Mesenchymal stem cell (in vitro differentiated cells and primary cell): ENCODE measurements at regions not wholly inside any gene's neighbourhood (a gene's known extent, or its start where the extent isn't known, plus 50 kb on each side); places are given as distances from the start of the nearest gene placed in this dataset.

ENCODE experiments used
- DNase-seq: peaks from one replicate; pipeline ENCODE4 v3.0.0-alpha.2; 2013
- H2AFZ ChIP-seq: one replicate; pipeline ENCODE4 v1.6.1; 2013; ENCODE audit warnings: low read depth, mild to moderate bottlenecking, control low read depth, inconsistent platforms, low read length, moderate library complexity
- H2AK5ac ChIP-seq: 2 replicates; pipeline ENCODE4 v1.6.1; 2013; ENCODE audit warnings: low read length, moderate library complexity, mild to moderate bottlenecking, inconsistent platforms; ENCODE audit not compliant: severe bottlenecking
- H2BK120ac ChIP-seq: one replicate; pipeline ENCODE4 v1.6.1; 2013; ENCODE audit warnings: low read depth, mild to moderate bottlenecking, inconsistent platforms, low read length, moderate library complexity
- H2BK12ac ChIP-seq, 2 experiments: one replicate each; pipeline ENCODE4 v1.6.1; 2013; ENCODE audit warnings: inconsistent platforms in 2 of 2, low read length in 2 of 2, mild to moderate bottlenecking in 2 of 2, moderate library complexity in 2 of 2, control low read depth in 1 of 2
- H2BK15ac ChIP-seq: one replicate; pipeline ENCODE4 v1.6.1; 2013; ENCODE audit warnings: mild to moderate bottlenecking, low read depth, inconsistent platforms; ENCODE audit not compliant: poor library complexity, severe bottlenecking
- H2BK5ac ChIP-seq: 2 replicates; pipeline ENCODE4 v1.6.1; 2013; ENCODE audit warnings: low read depth, mild to moderate bottlenecking, low read length, control low read depth, inconsistent platforms; ENCODE audit not compliant: poor library complexity, severe bottlenecking
- H3K14ac ChIP-seq, 2 experiments: one replicate each; pipeline ENCODE4 v1.6.1; 2013; ENCODE audit warnings: inconsistent platforms in 2 of 2, low read length in 2 of 2, control low read depth in 1 of 2, mild to moderate bottlenecking in 1 of 2, moderate library complexity in 1 of 2
- H3K18ac ChIP-seq, 2 experiments: one replicate each; pipeline ENCODE4 v1.6.1; 2013; ENCODE audit warnings: inconsistent platforms in 2 of 2, low read length in 2 of 2, control low read depth in 1 of 2, low read depth in 1 of 2, mild to moderate bottlenecking in 1 of 2
- H3K23ac ChIP-seq, 2 experiments: one replicate each; pipeline ENCODE4 v1.6.1; 2013; ENCODE audit warnings: inconsistent platforms in 2 of 2, low read length in 2 of 2, mild to moderate bottlenecking in 2 of 2, moderate library complexity in 2 of 2, control low read depth in 1 of 2
- H3K27ac ChIP-seq: 2 replicates; pipeline ENCODE4 v1.5.1; 2013; ENCODE audit warnings: mild to moderate bottlenecking, moderate library complexity, low read length, control low read depth, inconsistent platforms; ENCODE audit not compliant: poor library complexity, severe bottlenecking
- H3K27me3 ChIP-seq, 2 experiments: 2 replicates each; pipeline versions ENCODE4 v1.6.1 to v1.7.0; 2013; ENCODE audit warnings: low read length in 2 of 2, mild to moderate bottlenecking in 2 of 2, moderate library complexity in 2 of 2, control low read depth in 1 of 2, inconsistent platforms in 1 of 2; ENCODE audit not compliant: control insufficient read depth in 1 of 2, insufficient read depth in 1 of 2
- H3K36me3 ChIP-seq, 2 experiments: 2 replicates each; pipeline versions ENCODE4 v1.6.1 to v1.7.0; 2013; ENCODE audit warnings: low read length in 2 of 2, control low read depth in 1 of 2, inconsistent platforms in 1 of 2, low read depth in 1 of 2, mild to moderate bottlenecking in 1 of 2; ENCODE audit not compliant: insufficient read depth in 2 of 2, control insufficient read depth in 1 of 2
- H3K4ac ChIP-seq, 2 experiments: one replicate each; pipeline ENCODE4 v1.6.1; 2013; ENCODE audit warnings: inconsistent platforms in 2 of 2, low read length in 2 of 2, mild to moderate bottlenecking in 2 of 2, moderate library complexity in 2 of 2, control low read depth in 1 of 2, low read depth in 1 of 2
- H3K4me1 ChIP-seq: 2 replicates; pipeline ENCODE4 v1.6.1; 2013; ENCODE audit warnings: low read depth, low read length, control low read depth; ENCODE audit not compliant: control insufficient read depth, insufficient read depth
- H3K4me2 ChIP-seq: 2 replicates; pipeline ENCODE4 v1.6.1; 2013; ENCODE audit warnings: low read length, mild to moderate bottlenecking, inconsistent platforms; ENCODE audit not compliant: poor library complexity, severe bottlenecking
- H3K4me3 ChIP-seq, 2 experiments: 2 replicates each; pipeline versions ENCODE4 v1.5.1 to v1.7.0; 2013; ENCODE audit warnings: low read length in 2 of 2, mild to moderate bottlenecking in 2 of 2, control low read depth in 1 of 2, low read depth in 1 of 2; ENCODE audit not compliant: insufficient read depth in 1 of 2
- H3K79me1 ChIP-seq: replicated peaks from 2 replicates; pipeline ENCODE4 v1.6.1; 2013; ENCODE audit warnings: mild to moderate bottlenecking, control low read depth, low read length, inconsistent platforms; ENCODE audit not compliant: poor library complexity, severe bottlenecking
- H3K9ac ChIP-seq: 2 replicates; pipeline ENCODE4 v1.7.0; 2013; ENCODE audit warnings: mild to moderate bottlenecking, low read length, moderate library complexity
- H3K9me3 ChIP-seq: 2 replicates; pipeline ENCODE4 v1.7.0; 2013; ENCODE audit warnings: mild to moderate bottlenecking, low read length; ENCODE audit not compliant: control insufficient read depth
- H4K8ac ChIP-seq: one replicate; pipeline ENCODE4 v1.6.1; 2013; ENCODE audit warnings: inconsistent platforms, mild to moderate bottlenecking, low read length, moderate library complexity
- H4K91ac ChIP-seq: one replicate; pipeline ENCODE4 v1.6.1; 2013; ENCODE audit warnings: mild to moderate bottlenecking, low read length, inconsistent platforms
- WGBS: methylation state at CpG from one replicate; pipeline ENCODE4 v1.1.7; 2013; ENCODE audit warnings: mixed read lengths; 5-methylcytosine and 5-hydroxymethylcytosine counted together

DNA sequence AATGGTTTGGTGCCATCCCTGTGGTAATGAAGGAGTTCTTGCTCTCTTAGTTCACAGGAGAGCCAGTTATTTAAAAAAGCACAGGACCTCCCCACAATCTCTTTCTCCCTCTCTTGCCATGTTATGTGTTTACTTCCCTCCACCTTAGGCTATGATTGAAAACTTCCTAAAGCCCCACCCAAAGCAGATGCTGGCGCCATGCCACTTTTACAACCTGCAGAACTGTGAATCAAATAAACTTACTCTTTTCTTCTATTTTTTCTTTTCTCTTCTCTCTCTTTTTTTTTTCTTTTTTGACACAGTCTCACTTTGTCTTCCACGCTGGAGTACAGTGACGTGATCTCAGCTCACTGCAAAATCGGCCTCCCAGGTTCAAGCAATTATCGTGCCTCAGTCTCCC lies 508.4 kb upstream of the EPHA7 start:
- Histone ChIP-seq H3K27me3 (no peaks in the 10 kb centered on the region), H4K91ac (no peak overlapping the region), H3K4me3 (no peak overlapping the region), H3K4me2 (no peak overlapping the region), H3K18ac (peak overlapping the region; percentile 2 to 56), H3K9me3 (no peaks in the 10 kb centered on the region), H2BK12ac (no peak overlapping the region), H3K36me3 (no peaks in the 10 kb centered on the region), H3K14ac (no peak overlapping the region), H2AFZ (no peak overlapping the region), H2AK5ac (no peak overlapping the region), H3K9ac (no peak overlapping the region), H3K79me1 (no peaks in the 10 kb centered on the region), H2BK120ac (peak overlapping the region; percentile 77), H3K4me1 (no peaks in the 10 kb centered on the region), H3K23ac (no peak overlapping the region), H3K27ac (no peak overlapping the region), H2BK15ac (no peak overlapping the region), H4K8ac (no peak overlapping the region), H3K4ac (peak overlapping the region in 1 of 2 experiments; percentile 47), H2BK5ac (no peak overlapping the region)
- WGBS, result 98% methylated on average over 5 of the region's 5 CpGs
- DNase-seq, result no peak

DNA sequence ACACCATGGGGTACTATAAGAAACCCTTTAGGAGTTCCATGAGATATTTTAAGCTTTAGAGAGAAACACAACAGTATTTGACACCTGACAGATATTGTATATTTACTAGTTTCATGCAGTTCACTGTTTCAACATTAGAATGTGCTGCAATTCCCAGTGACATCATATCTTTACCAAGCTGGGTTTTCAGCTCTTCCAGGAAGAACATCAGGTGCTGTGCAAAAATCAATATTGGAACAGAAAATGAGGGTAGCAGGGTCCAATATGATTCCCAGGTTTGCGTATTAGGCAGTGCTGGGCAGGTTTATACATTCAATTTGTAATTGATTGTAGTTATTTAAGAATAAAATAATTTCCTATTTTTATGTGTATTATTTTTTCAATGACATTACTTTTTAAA lies 500.0 kb upstream of the EPHA7 start:
- Histone ChIP-seq H3K14ac (no peak overlapping the region), H2BK5ac (no peak overlapping the region)

DNA sequence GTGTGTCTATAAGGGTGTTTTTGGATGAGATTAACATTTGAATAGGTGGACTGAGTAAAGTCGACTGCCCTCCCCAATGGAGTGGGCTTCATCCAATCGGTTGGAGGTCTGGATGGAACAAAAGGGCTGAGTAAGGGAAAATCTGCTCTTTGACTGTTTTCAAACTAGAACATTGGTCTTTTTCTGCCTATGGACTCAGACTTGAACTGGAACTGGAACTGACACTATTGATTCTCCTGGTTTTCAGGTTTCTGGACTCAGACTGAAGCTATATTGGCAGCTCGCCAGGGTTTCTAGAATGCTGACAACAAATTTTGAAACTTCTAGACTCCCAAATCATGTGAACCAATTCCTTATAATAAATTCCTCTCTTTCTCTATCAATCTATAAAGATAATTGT lies 498.9 kb upstream of the EPHA7 start:
- H2BK15ac ChIP-seq, result no peak overlapping the region
- H2BK5ac ChIP-seq, result no peak overlapping the region
- no peak overlapping the region for H2AK5ac ChIP-seq
- no peak overlapping the region for H3K4me3 ChIP-seq
- no peaks in the 10 kb centered on the region for H3K4me1 ChIP-seq
- no peaks in the 10 kb centered on the region for H3K79me1 ChIP-seq
- no peaks in the 10 kb centered on the region for H3K9me3 ChIP-seq
- H4K91ac ChIP-seq, result no peak overlapping the region
- no peaks in the 10 kb centered on the region for H3K27me3 ChIP-seq
- H2AFZ ChIP-seq, result no peak overlapping the region
- no peak overlapping the region for H3K27ac ChIP-seq
- H4K8ac ChIP-seq, result no peak overlapping the region
- H3K23ac ChIP-seq, result no peak overlapping the region
- no peak overlapping the region for H2BK12ac ChIP-seq
- WGBS, result 94% methylated on average over 3 of the region's 3 CpGs
- H3K4ac ChIP-seq, result no peak overlapping the region
- no peak overlapping the region for H3K14ac ChIP-seq
- no peak overlapping the region for H2BK120ac ChIP-seq
- H3K9ac ChIP-seq, result no peak overlapping the region
- H3K18ac ChIP-seq, result no peak overlapping the region
- H3K4me2 ChIP-seq, result no peak overlapping the region
- H3K36me3 ChIP-seq, result no peaks in the 10 kb centered on the region
- no peak for DNase-seq

More for the DNA sequence above, 500.0 kb upstream of the EPHA7 start:
- no peak overlapping the region for H2AK5ac ChIP-seq
- no peak overlapping the region for H3K4ac ChIP-seq
- no peaks in the 10 kb centered on the region for H3K4me1 ChIP-seq
- H2BK120ac ChIP-seq, result no peak overlapping the region
- H3K4me2 ChIP-seq, result no peak overlapping the region
- H3K36me3 ChIP-seq, result no peaks in the 10 kb centered on the region
- no peak for DNase-seq
- no peak overlapping the region for H3K23ac ChIP-seq
- H3K4me3 ChIP-seq, result no peak overlapping the region
- no peak overlapping the region for H2BK15ac ChIP-seq
- no peak overlapping the region for H2BK12ac ChIP-seq
- no peaks in the 10 kb centered on the region for H3K79me1 ChIP-seq
- no peaks in the 10 kb centered on the region for H3K27me3 ChIP-seq
- H4K91ac ChIP-seq, result no peak overlapping the region
- H3K27ac ChIP-seq, result no peak overlapping the region
- no peak overlapping the region for H4K8ac ChIP-seq
- no peak overlapping the region for H3K9ac ChIP-seq
- H3K9me3 ChIP-seq, result no peaks in the 10 kb centered on the region
- WGBS, result no CpG with 5 or more reads among the region's 1 CpG
- H2AFZ ChIP-seq, result no peak overlapping the region
- no peak overlapping the region for H3K18ac ChIP-seq

DNA sequence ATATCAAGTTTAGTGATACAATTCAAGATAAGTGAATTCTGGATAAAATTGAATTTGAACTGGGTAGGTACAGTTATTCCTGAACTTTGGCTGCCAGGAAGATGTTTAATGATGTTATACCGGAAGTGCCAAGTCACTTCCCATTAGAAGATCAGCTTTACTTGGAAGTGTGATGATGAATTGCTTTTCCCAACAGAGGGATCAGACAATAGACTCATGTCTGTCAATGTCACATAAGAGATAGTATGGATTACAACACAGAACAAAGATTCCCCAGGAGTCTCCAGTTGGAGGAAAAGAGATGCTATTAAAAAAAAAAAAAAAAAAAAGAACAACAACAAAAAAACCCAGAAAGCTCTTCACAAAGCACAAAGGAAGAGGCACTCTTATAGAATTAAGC lies 497.9 kb upstream of the EPHA7 start:
- Histone ChIP-seq H3K4ac (no peak overlapping the region), H2BK120ac (no peak overlapping the region), H3K79me1 (no peaks in the 10 kb centered on the region), H2AK5ac (no peak overlapping the region), H2BK15ac (no peak overlapping the region), H2BK12ac (no peak overlapping the region), H4K91ac (no peak overlapping the region), H3K9ac (no peak overlapping the region), H3K23ac (no peak overlapping the region), H3K4me2 (no peak overlapping the region), H3K14ac (no peak overlapping the region), H3K9me3 (no peaks in the 10 kb centered on the region), H3K4me1 (no peaks in the 10 kb centered on the region), H3K36me3 (no peaks in the 10 kb centered on the region), H4K8ac (no peak overlapping the region), H2AFZ (no peak overlapping the region), H3K4me3 (no peak overlapping the region), H3K18ac (no peak overlapping the region), H3K27ac (no peak overlapping the region), H2BK5ac (no peak overlapping the region), H3K27me3 (no peaks in the 10 kb centered on the region)
- DNase-seq, result no peak
- WGBS, result 100% methylated on average over 1 of the region's 1 CpG
